ENCODE measurements at regions not wholly inside any gene's neighbourhood (a gene's known extent, or its start where the extent isn't known, plus 50 kb on each side); places are given as distances from the start of the nearest gene placed in this dataset.

DNA sequence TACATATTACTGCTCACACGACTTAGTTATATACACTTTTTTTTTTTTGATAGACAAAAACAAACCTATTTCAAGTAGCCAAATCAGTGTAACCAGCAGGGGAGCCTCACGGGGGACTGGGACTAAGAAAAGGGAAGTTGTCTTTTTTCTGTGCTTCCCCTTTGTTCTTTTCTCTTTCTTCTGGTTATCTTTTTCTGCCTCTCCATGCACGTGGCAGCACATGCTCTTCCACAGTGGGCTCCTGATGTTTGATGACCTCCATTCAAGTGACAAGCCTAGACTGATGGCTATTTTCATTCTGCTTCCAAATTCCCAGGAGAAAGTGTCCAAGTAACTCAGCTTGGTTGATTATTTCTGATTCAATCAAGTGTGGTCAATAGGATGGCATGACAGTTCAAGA lies 98.2 kb upstream of the STK39 start:
- TF ChIP-seq, protein P1, sequence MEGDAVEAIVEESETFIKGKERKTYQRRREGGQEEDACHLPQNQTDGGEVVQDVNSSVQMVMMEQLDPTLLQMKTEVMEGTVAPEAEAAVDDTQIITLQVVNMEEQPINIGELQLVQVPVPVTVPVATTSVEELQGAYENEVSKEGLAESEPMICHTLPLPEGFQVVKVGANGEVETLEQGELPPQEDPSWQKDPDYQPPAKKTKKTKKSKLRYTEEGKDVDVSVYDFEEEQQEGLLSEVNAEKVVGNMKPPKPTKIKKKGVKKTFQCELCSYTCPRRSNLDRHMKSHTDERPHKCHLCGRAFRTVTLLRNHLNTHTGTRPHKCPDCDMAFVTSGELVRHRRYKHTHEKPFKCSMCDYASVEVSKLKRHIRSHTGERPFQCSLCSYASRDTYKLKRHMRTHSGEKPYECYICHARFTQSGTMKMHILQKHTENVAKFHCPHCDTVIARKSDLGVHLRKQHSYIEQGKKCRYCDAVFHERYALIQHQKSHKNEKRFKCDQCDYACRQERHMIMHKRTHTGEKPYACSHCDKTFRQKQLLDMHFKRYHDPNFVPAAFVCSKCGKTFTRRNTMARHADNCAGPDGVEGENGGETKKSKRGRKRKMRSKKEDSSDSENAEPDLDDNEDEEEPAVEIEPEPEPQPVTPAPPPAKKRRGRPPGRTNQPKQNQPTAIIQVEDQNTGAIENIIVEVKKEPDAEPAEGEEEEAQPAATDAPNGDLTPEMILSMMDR (IDR thresholded peaks at IDR 0.05), result no peak
- TF ChIP-seq POLR2A (IDR thresholded peaks at IDR 0.05), result no peak
